GM12875 (cell line): ENCODE measurements at regions not wholly inside any gene's neighbourhood (a gene's known extent, or its start where the extent isn't known, plus 50 kb on each side); places are given as distances from the start of the nearest gene placed in this dataset.

Experiments
- H3K4me3 ChIP-seq: one replicate; pipeline ENCODE4 v1.5.1; 2011; ENCODE audit warnings: low read depth, low read length, control low read depth
- CTCF ChIP-seq: IDR thresholded peaks from 2 replicates; pipeline ENCODE4 v1.5.1; 2011; ENCODE audit warnings: low read depth, mild to moderate bottlenecking, control low read depth, inconsistent platforms, low read length, moderate library complexity, borderline replicate concordance; ENCODE audit not compliant: insufficient read depth

- TF ChIP-seq CTCF: no peak
- H3K4me3 ChIP-seq: no peak overlapping the region
Observed at GRCh38 chr9:87216036-87216435, 268.7 kb upstream of the GAS1 start.

- TF ChIP-seq CTCF: no peak
Observed at GRCh38 chr9:87216897-87217455, 269.7 kb upstream of the GAS1 start.

GRCh38 chr9:87223392-87224246 lies 274.0 kb upstream of the DAPK1 start:
- no peak for TF ChIP-seq CTCF
- no peak overlapping the region for H3K4me3 ChIP-seq

More at GRCh38 chr9:87216897-87217455, 269.7 kb upstream of the GAS1 start:
- H3K4me3 ChIP-seq: no peak overlapping the region

GRCh38 chr9:87226896-87227295 lies 270.8 kb upstream of the DAPK1 start:
- TF ChIP-seq CTCF: no peak
- H3K4me3 ChIP-seq: no peak overlapping the region

GRCh38 chr9:87227456-87227855 lies 270.2 kb upstream of the DAPK1 start:
- H3K4me3 ChIP-seq: no peak overlapping the region
- TF ChIP-seq CTCF: no peak

GRCh38 chr9:87229108-87229507 lies 268.6 kb upstream of the DAPK1 start:
- TF ChIP-seq CTCF: no peak

GRCh38 chr9:87233431-87233830 lies 264.2 kb upstream of the DAPK1 start:
- no peak overlapping the region for H3K4me3 ChIP-seq
- TF ChIP-seq CTCF: no peak

More at GRCh38 chr9:87229108-87229507, 268.6 kb upstream of the DAPK1 start:
- H3K4me3 ChIP-seq: no peak overlapping the region
